Calu3 (cell line): ENCODE measurements at regions not wholly inside any gene's neighbourhood (a gene's known extent, or its start where the extent isn't known, plus 50 kb on each side); places are given as distances from the start of the nearest gene placed in this dataset.
"Not testable (repeated sequence)": the region's sequence is repeated elsewhere in the genome, so short reads cannot be mapped to it uniquely, and the experiment has no call there.

ENCODE experiments used
- BruUV-seq: library from RNA; stranded (reverse); fragments of 400-500 nt; replicated peaks from 2 replicates; lab custom pipeline; 2021; lab: Mats Ljungman, UMichigan
- CTCF ChIA-PET: fragments of 300-600 bp; sonication (Branson Sonifier 250); formaldehyde crosslinking; loops from one replicate; lab custom pipeline; 2022; ENCODE audit warnings: antibody characterized with exemption; lab: Charles Lee
- DNase-seq: peaks from one replicate; pipeline ENCODE4 v3.0.0; 2022
- H3K27ac Mint-ChIP-seq: one replicate; pipeline ENCODE4 v1.8.0; 2022; ENCODE audit warnings: mixed read lengths; ENCODE audit not compliant: unreplicated experiment
- H3K27me3 Mint-ChIP-seq: one replicate; pipeline ENCODE4 v1.8.0; 2022; ENCODE audit warnings: mixed read lengths; ENCODE audit not compliant: unreplicated experiment
- H3K36me3 Mint-ChIP-seq: one replicate; pipeline ENCODE4 v1.8.0; 2022; ENCODE audit warnings: mild to moderate bottlenecking, moderate library complexity, mixed read lengths; ENCODE audit not compliant: insufficient read depth, unreplicated experiment
- H3K4me1 Mint-ChIP-seq: one replicate; pipeline ENCODE4 v1.8.0; 2022; ENCODE audit warnings: mild to moderate bottlenecking, low read depth, mixed read lengths; ENCODE audit not compliant: unreplicated experiment
- H3K4me3 Mint-ChIP-seq: one replicate; pipeline ENCODE4 v1.8.0; 2022; ENCODE audit warnings: mild to moderate bottlenecking, low read depth, moderate library complexity, mixed read lengths; ENCODE audit not compliant: unreplicated experiment
- H3K9me3 Mint-ChIP-seq: one replicate; pipeline ENCODE4 v1.8.0; 2022; ENCODE audit warnings: low read depth, mixed read lengths; ENCODE audit not compliant: unreplicated experiment
- CTCF ChIP-seq: fragments of 200-600 bp; IDR thresholded peaks from one replicate; pipeline ENCODE4 v1.8.0; 2022; ENCODE audit warnings: antibody characterized with exemption; ENCODE audit not compliant: unreplicated experiment
- intact Hi-C: fragments of 100-400 bp; cut with micrococcal nuclease; formaldehyde crosslinking; loops from one replicate; pipeline ENCODE4 v1.10.0; 2022; ENCODE audit not compliant: unreplicated experiment

- H3K9me3 Mint-ChIP-seq, result peaks cover 3% of the 10 kb centered on the region
- no TSS peak for BruUV-seq
Measured at GRCh38 chr1:157348538-157349480, 203.5 kb downstream of the FCRL5 start.

DNA sequence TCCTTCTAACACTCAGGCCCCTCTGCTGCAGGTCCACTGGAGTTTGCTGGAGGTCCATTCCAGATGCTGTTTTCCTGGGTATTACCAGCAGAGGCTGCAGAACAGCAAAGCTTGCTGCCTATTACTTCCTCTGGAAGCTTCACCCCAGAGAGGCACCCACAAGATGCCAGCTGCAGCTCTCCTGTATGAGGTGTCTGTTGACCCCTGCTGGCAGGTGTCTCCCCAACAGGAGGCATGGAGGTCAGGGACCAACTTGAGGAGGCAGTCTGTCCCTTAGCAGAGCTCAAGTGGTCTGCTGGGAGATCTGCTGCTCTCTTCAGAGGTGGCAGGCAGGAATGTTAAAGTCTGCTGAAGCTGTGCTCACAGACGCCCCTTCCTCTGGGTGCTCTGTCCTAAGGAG, 204.8 kb downstream of the FCRL5 start:
- DNase-seq, result peak; percentile 14
- TF ChIP-seq CTCF, result no peak
- Mint-ChIP-seq H3K9me3 (peaks cover 3% of the 10 kb centered on the region), H3K27ac (no peak overlapping the region), H3K4me1 (no peaks in the 10 kb centered on the region), H3K36me3 (no peaks in the 10 kb centered on the region), H3K27me3 (peaks cover 79% of the 10 kb centered on the region), H3K4me3 (no peak overlapping the region)
- CTCF ChIA-PET, result no interaction called here
- intact Hi-C loops, result no loop called here
- BruUV-seq, result no TSS peak

More at GRCh38 chr1:157348538-157349480, 203.5 kb downstream of the FCRL5 start:
- Mint-ChIP-seq H3K27me3 (peaks cover 82% of the 10 kb centered on the region), H3K4me1 (no peaks in the 10 kb centered on the region), H3K36me3 (no peaks in the 10 kb centered on the region), H3K4me3 (no peak overlapping the region), H3K27ac (no peak overlapping the region)
- intact Hi-C loops, result no loop called here
- no peak for TF ChIP-seq CTCF
- CTCF ChIA-PET, result no interaction called here
- DNase-seq, result no peak

GRCh38 chr1:157337785-157338184, 199.6 kb upstream of the ETV3 start:
- H3K36me3 Mint-ChIP-seq, H3K27ac Mint-ChIP-seq, intact Hi-C loops, CTCF ChIA-PET, H3K4me3 Mint-ChIP-seq, BruUV-seq, H3K9me3 Mint-ChIP-seq, DNase-seq, H3K4me1 Mint-ChIP-seq: not testable (repeated sequence)
- peaks cover 55% of the 10 kb centered on the region for H3K27me3 Mint-ChIP-seq

GRCh38 chr1:157335056-157335455, 196.9 kb upstream of the ETV3 start:
- Mint-ChIP-seq H3K4me3 (no peak overlapping the region), H3K36me3 (no peaks in the 10 kb centered on the region), H3K4me1 (no peaks in the 10 kb centered on the region), H3K9me3 (no peaks in the 10 kb centered on the region), H3K27ac (no peak overlapping the region), H3K27me3 (peaks cover 61% of the 10 kb centered on the region)
- DNase-seq, result no peak
- TF ChIP-seq CTCF, result no peak
- CTCF ChIA-PET, result no interaction called here
- no TSS peak for BruUV-seq
- intact Hi-C loops, result no loop called here

GRCh38 chr1:157334041-157334440, 195.8 kb upstream of the ETV3 start:
- H3K27ac Mint-ChIP-seq, result no peak overlapping the region
- intact Hi-C loops, result no loop called here
- CTCF ChIA-PET, result no interaction called here

DNA sequence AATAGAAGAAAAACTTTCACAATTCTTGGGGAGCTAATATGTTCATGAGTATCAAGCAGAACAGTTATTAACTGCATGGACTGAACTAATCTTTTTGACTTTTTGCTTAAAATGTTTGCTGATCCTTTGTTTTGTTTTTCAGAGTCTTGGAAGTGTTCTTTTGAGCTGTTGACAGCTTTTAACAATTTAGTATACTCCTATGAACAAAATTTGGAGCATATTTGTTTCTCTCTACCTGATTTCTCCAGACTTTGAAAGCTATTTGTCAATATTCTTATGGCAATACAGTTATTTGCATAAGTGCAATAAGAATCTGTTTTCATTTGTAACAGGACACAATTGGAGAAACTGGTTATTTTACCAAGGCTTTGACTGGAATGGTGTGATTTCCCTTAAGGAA, 192.0 kb upstream of the ETV3 start:
- DNase-seq, H3K4me3 Mint-ChIP-seq, H3K27ac Mint-ChIP-seq, H3K4me1 Mint-ChIP-seq, CTCF ChIA-PET, intact Hi-C loops, H3K36me3 Mint-ChIP-seq, H3K9me3 Mint-ChIP-seq, BruUV-seq: not testable (repeated sequence)
- peaks cover 30% of the 10 kb centered on the region for H3K27me3 Mint-ChIP-seq

More at GRCh38 chr1:157334041-157334440, 195.8 kb upstream of the ETV3 start:
- TF ChIP-seq CTCF, result no peak
- Mint-ChIP-seq H3K4me1 (no peaks in the 10 kb centered on the region), H3K4me3 (no peak overlapping the region), H3K36me3 (no peaks in the 10 kb centered on the region), H3K9me3 (no peaks in the 10 kb centered on the region), H3K27me3 (peaks cover 55% of the 10 kb centered on the region)
- no peak for DNase-seq
- no TSS peak for BruUV-seq

GRCh38 chr1:157328120-157328519, 189.9 kb upstream of the ETV3 start:
- H3K27me3 Mint-ChIP-seq, H3K36me3 Mint-ChIP-seq, BruUV-seq, intact Hi-C loops, CTCF ChIA-PET, H3K9me3 Mint-ChIP-seq, H3K4me3 Mint-ChIP-seq, DNase-seq, H3K27ac Mint-ChIP-seq: not testable (repeated sequence)
- peaks cover 15% of the 10 kb centered on the region for H3K4me1 Mint-ChIP-seq
